ENCODE measurements at regions not wholly inside any gene's neighbourhood (a gene's known extent, or its start where the extent isn't known, plus 50 kb on each side); places are given as distances from the start of the nearest gene placed in this dataset.

- TF ChIP-seq, protein P1, sequence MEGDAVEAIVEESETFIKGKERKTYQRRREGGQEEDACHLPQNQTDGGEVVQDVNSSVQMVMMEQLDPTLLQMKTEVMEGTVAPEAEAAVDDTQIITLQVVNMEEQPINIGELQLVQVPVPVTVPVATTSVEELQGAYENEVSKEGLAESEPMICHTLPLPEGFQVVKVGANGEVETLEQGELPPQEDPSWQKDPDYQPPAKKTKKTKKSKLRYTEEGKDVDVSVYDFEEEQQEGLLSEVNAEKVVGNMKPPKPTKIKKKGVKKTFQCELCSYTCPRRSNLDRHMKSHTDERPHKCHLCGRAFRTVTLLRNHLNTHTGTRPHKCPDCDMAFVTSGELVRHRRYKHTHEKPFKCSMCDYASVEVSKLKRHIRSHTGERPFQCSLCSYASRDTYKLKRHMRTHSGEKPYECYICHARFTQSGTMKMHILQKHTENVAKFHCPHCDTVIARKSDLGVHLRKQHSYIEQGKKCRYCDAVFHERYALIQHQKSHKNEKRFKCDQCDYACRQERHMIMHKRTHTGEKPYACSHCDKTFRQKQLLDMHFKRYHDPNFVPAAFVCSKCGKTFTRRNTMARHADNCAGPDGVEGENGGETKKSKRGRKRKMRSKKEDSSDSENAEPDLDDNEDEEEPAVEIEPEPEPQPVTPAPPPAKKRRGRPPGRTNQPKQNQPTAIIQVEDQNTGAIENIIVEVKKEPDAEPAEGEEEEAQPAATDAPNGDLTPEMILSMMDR (conservative IDR thresholded peaks at IDR 0.05): no peak
- no peak overlapping the region for H3K27ac ChIP-seq
Observed at GRCh38 chr6:9332241-9332780, 897.0 kb upstream of the SLC35B3 start.

GRCh38 chr6:9316831-9317230, 881.5 kb upstream of the SLC35B3 start:
- no peak overlapping the region for H3K27ac ChIP-seq
- TF ChIP-seq, protein P1 (conservative IDR thresholded peaks at IDR 0.05): no peak

GRCh38 chr6:9315966-9316650, 880.8 kb upstream of the SLC35B3 start:
- TF ChIP-seq, protein P1 (conservative IDR thresholded peaks at IDR 0.05): no peak
- H3K27ac ChIP-seq: no peak overlapping the region

DNA sequence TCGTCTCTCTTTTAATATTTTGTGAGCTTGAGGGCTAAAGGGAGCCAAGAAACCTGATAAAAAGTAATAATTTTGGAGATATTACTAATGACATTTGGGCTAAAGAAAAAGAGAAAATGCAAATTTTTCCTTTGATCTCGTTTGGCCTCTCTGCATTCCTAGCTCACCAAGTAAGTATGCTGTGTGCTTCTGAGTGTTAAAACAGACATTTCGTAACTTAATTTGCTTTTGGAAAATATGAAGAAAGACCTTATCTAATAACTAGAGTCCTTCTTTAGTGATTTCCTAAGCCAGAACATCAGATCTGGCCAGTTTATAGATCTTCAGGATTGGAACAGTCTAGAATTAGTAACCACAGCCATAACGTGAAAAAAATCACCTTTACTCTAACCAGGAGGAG, 872.9 kb upstream of the SLC35B3 start:
- H3K27ac ChIP-seq: no peak overlapping the region
- TF ChIP-seq, protein P1 (conservative IDR thresholded peaks at IDR 0.05): no peak

- TF ChIP-seq, protein P1 (conservative IDR thresholded peaks at IDR 0.05): no peak
Observed at GRCh38 chr6:9307786-9308185, 872.4 kb upstream of the SLC35B3 start.

DNA sequence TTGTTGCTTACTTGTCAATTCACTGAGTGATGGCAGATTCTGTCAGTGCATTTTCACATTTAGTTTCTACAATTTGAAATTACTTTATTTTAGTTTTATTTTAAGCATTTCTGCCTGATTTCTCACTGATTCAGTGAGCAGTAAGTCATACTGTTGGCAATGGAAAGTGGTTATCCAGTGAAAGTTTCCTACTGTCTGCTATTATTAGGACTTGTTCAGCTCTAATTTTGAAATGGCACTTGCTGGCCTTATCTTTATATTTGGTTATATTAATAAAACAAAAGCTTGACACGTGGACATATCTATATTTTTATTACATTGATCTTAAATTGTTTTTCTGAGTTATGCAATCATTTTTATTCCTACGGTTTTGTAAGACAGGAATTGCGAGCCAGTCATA, 871.8 kb upstream of the SLC35B3 start:
- TF ChIP-seq, protein P1 (conservative IDR thresholded peaks at IDR 0.05): no peak
- no peak overlapping the region for H3K27ac ChIP-seq

More at GRCh38 chr6:9307786-9308185, 872.4 kb upstream of the SLC35B3 start:
- no peak overlapping the region for H3K27ac ChIP-seq

DNA sequence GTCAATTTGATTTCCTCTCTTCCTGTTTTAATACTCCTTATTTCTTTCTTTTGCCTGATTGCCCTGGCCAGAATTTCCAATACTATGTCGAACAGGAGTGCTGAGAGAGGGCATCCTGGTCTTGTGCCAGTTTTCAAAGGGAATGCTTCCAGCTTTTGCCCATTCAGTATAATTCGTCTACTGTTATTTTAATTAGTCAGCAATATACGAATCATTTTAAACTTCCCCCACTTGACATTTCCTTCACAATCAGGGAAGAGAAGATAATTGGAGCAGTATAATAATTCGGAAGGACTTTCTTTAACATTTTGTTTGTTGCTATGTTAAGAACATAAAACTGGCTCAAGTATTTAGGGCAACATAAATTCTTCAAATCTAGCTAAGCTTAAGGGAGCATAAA, 860.3 kb upstream of the SLC35B3 start:
- H3K27ac ChIP-seq: no peak overlapping the region
- TF ChIP-seq, protein P1 (conservative IDR thresholded peaks at IDR 0.05): no peak

Data from VCaP (cell line).